H1 (cell line): ENCODE measurements at regions not wholly inside any gene's neighbourhood (a gene's known extent, or its start where the extent isn't known, plus 50 kb on each side); places are given as distances from the start of the nearest gene placed in this dataset.
"Not testable (repeated sequence)": the region's sequence is repeated elsewhere in the genome, so short reads cannot be mapped to it uniquely, and the experiment has no call there.

Source experiments
- CTCF ChIA-PET: fragments of 300-600 bp; sonication (Branson Sonifier 250); formaldehyde crosslinking; loops from one replicate; lab custom pipeline; 2021; ENCODE audit not compliant: partially characterized antibody; lab: Charles Lee
- POLR2A ChIA-PET: fragments of 300-600 bp; sonication (Branson Sonifier 250); formaldehyde crosslinking; loops from one replicate; lab custom pipeline; 2021; ENCODE audit warnings: inconsistent platforms; ENCODE audit not compliant: partially characterized antibody; lab: Charles Lee
- DNase-seq, 2 experiments: peaks; one replicate each; pipeline versions ENCODE4 v3.0.0 to v3.0.0-alpha.2; 2010 to 2022; ENCODE audit warnings: low spot score in 2 of 2, low read depth in 1 of 2, mixed read lengths in 1 of 2
- FAIRE-seq: peaks from 2 replicates; lab custom pipeline; 2011; peaks lifted over from hg19 to GRCh38; lab: Jason Lieb, UNC
- H2AFZ ChIP-seq: 2 replicates; pipeline ENCODE4 v1.8.1; 2012; ENCODE audit warnings: low read length, inconsistent platforms
- H2AK5ac ChIP-seq: 2 replicates; pipeline ENCODE4 v1.6.1; 2013; ENCODE audit warnings: low read depth, low read length
- H2BK120ac ChIP-seq: replicated peaks from 2 replicates; pipeline ENCODE3; 2013; ENCODE audit warnings: low read depth, low read length, inconsistent platforms
- H2BK12ac ChIP-seq: 2 replicates; pipeline ENCODE4 v1.6.1; 2013; ENCODE audit warnings: low read depth, low read length
- H2BK15ac ChIP-seq: 2 replicates; pipeline ENCODE4 v1.6.1; 2013; ENCODE audit warnings: low read length
- H2BK20ac ChIP-seq: 2 replicates; pipeline ENCODE4 v1.6.1; 2013; ENCODE audit warnings: low read length
- H2BK5ac ChIP-seq: 2 replicates; pipeline ENCODE4 v1.6.1; 2013; ENCODE audit warnings: low read depth, low read length
- H3K14ac ChIP-seq: 2 replicates; pipeline ENCODE4 v1.6.1; 2013; ENCODE audit warnings: inconsistent platforms; ENCODE audit not compliant: insufficient read length
- H3K18ac ChIP-seq: 2 replicates; pipeline ENCODE4 v1.6.1; 2013; ENCODE audit warnings: low read length; ENCODE audit errors: extremely low read depth
- H3K23ac ChIP-seq: 2 replicates; pipeline ENCODE4 v1.6.1; 2013; ENCODE audit warnings: inconsistent platforms; ENCODE audit not compliant: insufficient read length
- H3K23me2 ChIP-seq: 2 replicates; pipeline ENCODE4 v1.6.1; 2013; ENCODE audit warnings: low read depth, low read length
- H3K27ac ChIP-seq: 2 replicates; pipeline ENCODE4 v1.6.1; 2011; ENCODE audit warnings: low read depth, low read length, inconsistent platforms
- H3K27me3 ChIP-seq, 4 experiments: replicated peaks in 1 of 4; 1 replicate in 1 of 4; 2 replicates in 3 of 4; pipeline versions ENCODE4 v1.6.1 to v1.8.1; 2011 to 2013; ENCODE audit warnings: low read length in 3 of 4, mild to moderate bottlenecking in 3 of 4, inconsistent platforms in 2 of 4, mixed read lengths in 2 of 4, moderate library complexity in 1 of 4; ENCODE audit not compliant: control insufficient read depth in 3 of 4, insufficient read depth in 3 of 4; ENCODE audit errors: extremely low read depth in 1 of 4
- H3K36me3 ChIP-seq, 4 experiments: 2 replicates each; pipeline versions ENCODE4 v1.6.1 to v1.8.1; 2011 to 2013; ENCODE audit warnings: mild to moderate bottlenecking in 4 of 4, low read length in 3 of 4, moderate library complexity in 2 of 4, control low read depth in 1 of 4, inconsistent platforms in 1 of 4; ENCODE audit not compliant: insufficient read depth in 4 of 4, control insufficient read depth in 2 of 4
- H3K4ac ChIP-seq: replicated peaks from 2 replicates; pipeline ENCODE3; 2013; ENCODE audit warnings: low read length, low read depth, mixed read lengths, inconsistent platforms; ENCODE audit not compliant: insufficient read length
- H3K4me1 ChIP-seq, 4 experiments: replicated peaks in 1 of 4; 1 replicate in 1 of 4; 2 replicates in 3 of 4; pipeline versions ENCODE4 v1.6.1 to v1.8.1; 2011 to 2013; ENCODE audit warnings: low read length in 3 of 4, inconsistent platforms in 2 of 4, mixed read lengths in 1 of 4; ENCODE audit not compliant: insufficient read depth in 4 of 4, control insufficient read depth in 3 of 4
- H3K4me2 ChIP-seq, 2 experiments: 2 replicates each; pipeline versions ENCODE4 v1.6.1 to v1.8.1; 2011 to 2013; ENCODE audit warnings: low read depth in 2 of 2, low read length in 2 of 2, control low read depth in 1 of 2, inconsistent platforms in 1 of 2, mild to moderate bottlenecking in 1 of 2; ENCODE audit not compliant: insufficient read depth in 1 of 2
- H3K4me3 ChIP-seq, 4 experiments: fragments of 200-600, 300-600 bp in 1 of 4; sonication (generic), shearing (Covaris generic), sonication (Bioruptor Twin) in 1 of 4; 2 replicates each; pipeline versions ENCODE4 v1.5.1 to v1.8.1; 2011 to 2016; ENCODE audit warnings: low read length in 4 of 4, low read depth in 3 of 4, control low read depth in 2 of 4, inconsistent platforms in 2 of 4, mild to moderate bottlenecking in 2 of 4, mixed read lengths in 1 of 4, moderate library complexity in 1 of 4; ENCODE audit not compliant: insufficient read depth in 2 of 4; ENCODE audit errors: extremely low read depth in 1 of 4
- H3K56ac ChIP-seq: replicated peaks from 2 replicates; pipeline ENCODE3; 2013; ENCODE audit warnings: low read depth, mild to moderate bottlenecking, mixed read lengths, low read length, inconsistent platforms; ENCODE audit not compliant: insufficient read length
- H3K79me1 ChIP-seq: 2 replicates; pipeline ENCODE4 v1.6.1; 2013; ENCODE audit warnings: low read depth, low read length, control low read depth
- H3K79me2 ChIP-seq, 2 experiments: 2 replicates each; pipeline versions ENCODE4 v1.6.1 to v1.8.1; 2012 to 2013; ENCODE audit warnings: low read length in 2 of 2, mild to moderate bottlenecking in 2 of 2, inconsistent platforms in 1 of 2; ENCODE audit not compliant: insufficient read depth in 2 of 2, control insufficient read depth in 1 of 2
- H3K9ac ChIP-seq, 4 experiments: replicated peaks in 1 of 4; 1 replicate in 1 of 4; 2 replicates in 3 of 4; pipeline versions ENCODE4 v1.6.1 to v1.8.1; 2011 to 2013; ENCODE audit warnings: low read depth in 3 of 4, low read length in 3 of 4, control low read depth in 2 of 4, mild to moderate bottlenecking in 2 of 4, moderate library complexity in 2 of 4, inconsistent platforms in 1 of 4; ENCODE audit errors: extremely low read depth in 1 of 4
- H3K9me3 ChIP-seq, 2 experiments: 2 replicates each; pipeline versions ENCODE4 v1.6.1 to v1.8.1; 2012 to 2013; ENCODE audit warnings: mild to moderate bottlenecking in 2 of 2, moderate library complexity in 2 of 2, control low read depth in 1 of 2, inconsistent platforms in 1 of 2, low read depth in 1 of 2, low read length in 1 of 2, mixed read lengths in 1 of 2; ENCODE audit not compliant: insufficient read depth in 2 of 2
- H4K20me1 ChIP-seq, 2 experiments: replicated peaks in 1 of 2; 2 replicates each; pipeline versions ENCODE3 to v1.8.1; 2011 to 2013; ENCODE audit warnings: inconsistent platforms in 2 of 2, low read length in 2 of 2, mild to moderate bottlenecking in 1 of 2; ENCODE audit not compliant: insufficient read depth in 2 of 2, control insufficient read depth in 1 of 2
- H4K5ac ChIP-seq: 2 replicates; pipeline ENCODE4 v1.6.1; 2013; ENCODE audit warnings: low read length, low read depth, mixed read lengths, inconsistent platforms; ENCODE audit not compliant: insufficient read length
- H4K8ac ChIP-seq: 2 replicates; pipeline ENCODE4 v1.8.0; 2013; ENCODE audit warnings: mild to moderate bottlenecking, moderate library complexity, low read length, inconsistent platforms; ENCODE audit not compliant: insufficient read depth; ENCODE audit errors: extremely low read depth
- H4K91ac ChIP-seq: replicated peaks from 2 replicates; pipeline ENCODE3; 2013; ENCODE audit warnings: low read length, mixed read lengths, inconsistent platforms; ENCODE audit not compliant: insufficient read length
- WGBS, 2 experiments: shearing (Covaris generic) in 1 of 2; methylation state at CpG; one replicate each; pipeline versions ENCODE4 v1.1.6 to v1.1.7; 2013 to 2015; ENCODE audit warnings: low lambda C conversion rate in 2 of 2, mixed read lengths in 2 of 2, inconsistent platforms in 1 of 2, low coverage in 1 of 2, missing lambda C conversion rate in 1 of 2; ENCODE audit not compliant: insufficient replicate concordance in 2 of 2, insufficient coverage in 1 of 2, insufficient read length in 1 of 2; ENCODE audit errors: extremely low coverage in 1 of 2, missing lambda C conversion rate in 1 of 2; 5-methylcytosine and 5-hydroxymethylcytosine counted together

GRCh38 chr7:75238309-75238708 lies 145.9 kb downstream of the GTF2IRD2B start:
- H2BK15ac ChIP-seq, H3K27ac ChIP-seq, H3K4me2 ChIP-seq, H2AK5ac ChIP-seq, H3K36me3 ChIP-seq, H3K27me3 ChIP-seq, H3K4me3 ChIP-seq, H2AFZ ChIP-seq, H3K23me2 ChIP-seq, DNase-seq, H3K9me3 ChIP-seq, H3K9ac ChIP-seq, H3K79me1 ChIP-seq, H2BK20ac ChIP-seq, CTCF ChIA-PET, H3K4ac ChIP-seq, H3K18ac ChIP-seq, H4K20me1 ChIP-seq, H3K4me1 ChIP-seq, H3K56ac ChIP-seq, H2BK5ac ChIP-seq, H4K91ac ChIP-seq, H3K79me2 ChIP-seq, H4K8ac ChIP-seq, FAIRE-seq, H4K5ac ChIP-seq, POLR2A ChIA-PET, H2BK120ac ChIP-seq, H3K23ac ChIP-seq, H2BK12ac ChIP-seq, H3K14ac ChIP-seq: not testable (repeated sequence)
- WGBS, 2 experiments, result no CpG with 5 or more reads among the region's 10 CpGs

DNA sequence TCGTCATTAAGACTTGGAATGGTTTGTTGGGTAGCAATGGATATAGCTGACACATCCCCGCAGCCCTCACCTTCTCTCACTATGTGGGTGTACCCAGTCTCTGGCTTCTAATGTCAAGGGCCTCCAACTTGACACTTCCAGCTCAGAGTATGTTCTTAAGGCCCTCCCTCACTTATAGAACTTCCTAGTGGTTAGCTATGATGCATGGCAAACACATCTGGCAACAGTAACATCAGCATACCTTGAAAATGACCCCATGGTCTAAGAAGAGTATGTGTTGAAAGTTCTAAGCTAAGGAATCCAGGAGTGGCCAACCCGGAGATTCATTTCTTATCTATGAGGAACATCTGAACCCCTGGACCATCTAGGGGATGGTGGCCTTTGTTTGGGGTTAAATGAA lies 151.2 kb downstream of the GTF2IRD2B start:
- H2AK5ac ChIP-seq, H3K9me3 ChIP-seq, H3K23ac ChIP-seq, H4K8ac ChIP-seq, H3K36me3 ChIP-seq, H3K4me1 ChIP-seq, H2BK20ac ChIP-seq, CTCF ChIA-PET, H2BK5ac ChIP-seq, H3K4ac ChIP-seq, H2BK15ac ChIP-seq, H4K91ac ChIP-seq, H3K4me3 ChIP-seq, H3K79me1 ChIP-seq, H3K14ac ChIP-seq, H2BK12ac ChIP-seq, H4K20me1 ChIP-seq, POLR2A ChIA-PET, DNase-seq, H3K79me2 ChIP-seq, H3K27me3 ChIP-seq, H4K5ac ChIP-seq, H3K27ac ChIP-seq, H2AFZ ChIP-seq, H3K9ac ChIP-seq, H3K18ac ChIP-seq, H3K4me2 ChIP-seq, H3K23me2 ChIP-seq, H2BK120ac ChIP-seq, H3K56ac ChIP-seq, FAIRE-seq: not testable (repeated sequence)
- no CpG with 5 or more reads among the region's 3 CpGs for WGBS, 2 experiments
